PC-9 (cell line): ENCODE measurements at regions not wholly inside any gene's neighbourhood (a gene's known extent, or its start where the extent isn't known, plus 50 kb on each side); places are given as distances from the start of the nearest gene placed in this dataset.

Experiments used
- BruUV-seq: library from RNA; stranded (reverse); fragments of 400-500 nt; replicated peaks from 2 replicates; lab custom pipeline; 2021; lab: Mats Ljungman, UMichigan
- CTCF ChIA-PET: fragments of 300-600 bp; sonication (Branson Sonifier 250); formaldehyde crosslinking; loops from one replicate; lab custom pipeline; 2022; ENCODE audit warnings: antibody characterized with exemption; lab: Charles Lee
- POLR2A ChIA-PET: fragments of 300-600 bp; sonication (Branson Sonifier 250); formaldehyde crosslinking; loops from one replicate; lab custom pipeline; 2022; ENCODE audit warnings: antibody characterized with exemption; ENCODE audit not compliant: unreplicated experiment; lab: Charles Lee
- DNase-seq, 2 experiments: peaks; one replicate each; pipeline versions ENCODE4 v3.0.0 to v3.0.0-alpha.2; 2015 to 2022; ENCODE audit warnings: mixed read lengths in 1 of 2
- H2AFZ ChIP-seq: fragments of 200-600 bp; sonication (generic); 2 replicates; pipeline ENCODE4 v1.8.1; 2017; ENCODE audit warnings: antibody characterized with exemption
- H3F3A ChIP-seq: fragments of 200-600 bp; sonication (generic); 2 replicates; pipeline ENCODE4 v1.8.1; 2017; ENCODE audit warnings: antibody characterized with exemption, mild to moderate bottlenecking, low read depth; ENCODE audit not compliant: insufficient read depth
- H3K27ac ChIP-seq: fragments of 200-600 bp; sonication (generic); 2 replicates; pipeline ENCODE4 v1.6.1; 2016; ENCODE audit warnings: mixed run types
- H3K27me3 ChIP-seq: fragments of 200-600 bp; sonication (generic); 2 replicates; pipeline ENCODE4 v1.6.1; 2016; ENCODE audit warnings: low read depth, mixed run types; ENCODE audit not compliant: insufficient read depth
- H3K36me3 ChIP-seq: fragments of 200-600 bp; sonication (generic); 2 replicates; pipeline ENCODE4 v1.6.1; 2016; ENCODE audit warnings: low read depth, mixed run types
- H3K4me1 ChIP-seq: fragments of 200-600 bp; sonication (generic); replicated peaks from 2 replicates; pipeline ENCODE4 v1.6.1; 2016; ENCODE audit warnings: mixed run types; ENCODE audit not compliant: insufficient read depth
- H3K4me2 ChIP-seq: fragments of 200-600 bp; sonication (generic); 2 replicates; pipeline ENCODE4 v1.6.1; 2017; ENCODE audit warnings: mixed run types
- H3K4me3 ChIP-seq: fragments of 200-600 bp; sonication (generic); 2 replicates; pipeline ENCODE4 v1.6.1; 2016; ENCODE audit warnings: mixed run types
- H3K79me2 ChIP-seq: fragments of 200-600 bp; sonication (generic); 2 replicates; pipeline ENCODE4 v1.6.1; 2017; ENCODE audit warnings: low read depth, mixed run types
- H3K9me2 ChIP-seq: fragments of 200-600 bp; sonication (generic); 2 replicates; pipeline ENCODE4 v1.8.1; 2017; ENCODE audit warnings: mild to moderate bottlenecking; ENCODE audit not compliant: insufficient read depth
- H3K9me3 ChIP-seq: fragments of 200-600 bp; sonication (generic); 2 replicates; pipeline ENCODE4 v1.8.1; 2016; ENCODE audit warnings: low read depth; ENCODE audit not compliant: insufficient read depth
- H4K20me1 ChIP-seq: fragments of 200-600 bp; sonication (generic); 2 replicates; pipeline ENCODE4 v1.8.1; 2017; ENCODE audit not compliant: insufficient read depth
- EZH2 ChIP-seq: fragments of 200-600 bp; sonication (generic); IDR thresholded peaks from 2 replicates; pipeline ENCODE4 v1.8.0; 2017; ENCODE audit warnings: antibody characterized with exemption, low read depth
- intact Hi-C: fragments of 100-400 bp; cut with micrococcal nuclease; formaldehyde crosslinking; loops from one replicate; pipeline ENCODE4 v1.10.0; 2022; ENCODE audit not compliant: unreplicated experiment
- TF ChIP-seq, protein P1 (sequence below): fragments of 200-600 bp; sonication (generic); conservative IDR thresholded peaks from 2 replicates; pipeline ENCODE4 v1.6.1; 2017; ENCODE audit warnings: mixed run types, antibody characterized with exemption, mild to moderate bottlenecking, moderate library complexity

DNA sequence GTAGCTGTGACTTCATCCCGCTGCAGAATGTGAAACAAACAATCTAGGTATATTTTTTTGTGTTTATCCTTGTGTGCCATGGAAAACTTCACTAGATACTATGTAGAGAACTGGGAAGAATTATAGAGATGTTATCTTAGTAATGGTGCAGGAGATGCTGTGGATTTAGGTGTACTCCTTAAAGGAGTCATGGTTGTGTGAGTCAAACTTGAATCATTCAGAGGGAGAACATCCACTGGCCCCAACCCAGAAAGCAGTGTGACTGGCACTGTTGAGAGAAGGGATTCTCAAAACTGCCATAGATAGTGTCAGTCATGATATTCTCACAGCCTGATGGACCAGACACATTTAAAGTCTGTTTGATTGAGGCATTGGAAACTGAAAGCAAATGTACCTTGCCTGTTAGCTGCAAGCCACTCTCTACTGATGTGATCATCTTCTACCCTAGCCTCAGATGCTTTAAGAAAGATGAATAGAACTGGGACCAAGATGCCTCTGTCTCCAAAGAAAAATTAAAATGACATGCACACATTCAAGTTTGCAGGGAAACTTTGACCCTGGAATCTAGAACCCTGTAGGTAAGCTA lies 754.6 kb downstream of the MRPL39 start:
- H3K9me3 ChIP-seq, result no peaks in the 10 kb centered on the region

DNA sequence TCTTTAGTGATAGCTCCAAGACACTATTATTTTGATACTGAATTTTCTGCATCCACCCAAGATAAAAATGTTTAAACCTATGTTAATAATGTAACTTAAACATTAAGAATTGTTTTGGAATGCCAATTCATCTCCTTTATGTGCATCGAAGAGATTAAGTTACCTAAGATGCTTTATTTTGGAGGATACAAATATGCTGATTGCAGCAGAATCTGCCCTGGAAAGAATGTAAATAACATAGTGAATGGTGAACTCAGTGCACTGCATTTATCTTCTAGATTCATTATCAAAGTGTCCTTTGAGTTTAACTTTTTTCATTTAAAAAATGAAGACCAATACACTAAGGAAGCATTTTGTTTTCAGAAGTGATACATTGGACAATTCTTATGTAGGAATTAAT lies 757.2 kb downstream of the MRPL39 start:
- Histone ChIP-seq H3K4me1 (no peaks in the 10 kb centered on the region), H3K79me2 (no peaks in the 10 kb centered on the region), H3K36me3 (no peaks in the 10 kb centered on the region), H3K27me3 (no peaks in the 10 kb centered on the region), H3K9me2 (no peaks in the 10 kb centered on the region), H3K4me3 (no peak overlapping the region), H3F3A (no peaks in the 10 kb centered on the region), H3K9me3 (no peaks in the 10 kb centered on the region), H2AFZ (no peak overlapping the region), H3K27ac (no peak overlapping the region), H4K20me1 (no peaks in the 10 kb centered on the region), H3K4me2 (no peak overlapping the region)
- BruUV-seq, result no TSS peak
- DNase-seq, result no peak
- POLR2A ChIA-PET, result no interaction called here
- TF ChIP-seq EZH2, result no peak
- TF ChIP-seq, protein P1, sequence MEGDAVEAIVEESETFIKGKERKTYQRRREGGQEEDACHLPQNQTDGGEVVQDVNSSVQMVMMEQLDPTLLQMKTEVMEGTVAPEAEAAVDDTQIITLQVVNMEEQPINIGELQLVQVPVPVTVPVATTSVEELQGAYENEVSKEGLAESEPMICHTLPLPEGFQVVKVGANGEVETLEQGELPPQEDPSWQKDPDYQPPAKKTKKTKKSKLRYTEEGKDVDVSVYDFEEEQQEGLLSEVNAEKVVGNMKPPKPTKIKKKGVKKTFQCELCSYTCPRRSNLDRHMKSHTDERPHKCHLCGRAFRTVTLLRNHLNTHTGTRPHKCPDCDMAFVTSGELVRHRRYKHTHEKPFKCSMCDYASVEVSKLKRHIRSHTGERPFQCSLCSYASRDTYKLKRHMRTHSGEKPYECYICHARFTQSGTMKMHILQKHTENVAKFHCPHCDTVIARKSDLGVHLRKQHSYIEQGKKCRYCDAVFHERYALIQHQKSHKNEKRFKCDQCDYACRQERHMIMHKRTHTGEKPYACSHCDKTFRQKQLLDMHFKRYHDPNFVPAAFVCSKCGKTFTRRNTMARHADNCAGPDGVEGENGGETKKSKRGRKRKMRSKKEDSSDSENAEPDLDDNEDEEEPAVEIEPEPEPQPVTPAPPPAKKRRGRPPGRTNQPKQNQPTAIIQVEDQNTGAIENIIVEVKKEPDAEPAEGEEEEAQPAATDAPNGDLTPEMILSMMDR, result no peak
- CTCF ChIA-PET, result no interaction called here
- intact Hi-C loops, result no loop called here

More for the DNA sequence above, 754.6 kb downstream of the MRPL39 start:
- H3K4me2 ChIP-seq, result no peak overlapping the region
- CTCF ChIA-PET, result no interaction called here
- BruUV-seq, result no TSS peak
- H3K4me1 ChIP-seq, result no peaks in the 10 kb centered on the region
- intact Hi-C loops, result no loop called here
- H3K79me2 ChIP-seq, result no peaks in the 10 kb centered on the region
- H3K27me3 ChIP-seq, result no peaks in the 10 kb centered on the region
- H3K9me2 ChIP-seq, result no peaks in the 10 kb centered on the region
- no peak for DNase-seq
- H4K20me1 ChIP-seq, result no peaks in the 10 kb centered on the region
- no peak overlapping the region for H3K4me3 ChIP-seq
- no peaks in the 10 kb centered on the region for H3F3A ChIP-seq
- no peak overlapping the region for H3K27ac ChIP-seq
- TF ChIP-seq, protein P1, result no peak
- TF ChIP-seq EZH2, result no peak
- no peaks in the 10 kb centered on the region for H3K36me3 ChIP-seq
- no peak overlapping the region for H2AFZ ChIP-seq
- POLR2A ChIA-PET, result no interaction called here

DNA sequence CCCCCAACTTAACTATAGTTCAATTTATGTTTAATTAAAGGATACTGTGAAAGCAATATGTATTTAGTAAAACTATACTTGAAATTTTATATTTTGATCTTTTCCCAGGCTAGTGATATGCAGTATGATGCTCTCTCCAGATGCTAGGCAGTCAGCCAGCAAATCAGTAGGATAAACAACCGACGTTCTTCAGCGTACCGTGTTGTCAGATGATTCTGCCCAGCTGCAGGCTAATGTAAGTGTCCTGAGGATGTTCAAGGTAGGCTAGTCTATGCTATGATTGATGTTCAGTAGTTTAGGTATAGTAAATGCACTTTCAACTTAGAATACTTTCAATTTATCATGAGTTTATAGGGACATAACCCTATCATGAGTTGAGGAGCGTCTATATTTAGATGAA lies 762.6 kb downstream of the MRPL39 start:
- intact Hi-C loops, result no loop called here
- Histone ChIP-seq H3K4me1 (no peaks in the 10 kb centered on the region), H2AFZ (no peak overlapping the region), H3K27ac (no peak overlapping the region), H4K20me1 (no peaks in the 10 kb centered on the region), H3K9me3 (no peaks in the 10 kb centered on the region), H3K4me3 (no peak overlapping the region), H3F3A (no peaks in the 10 kb centered on the region), H3K36me3 (no peaks in the 10 kb centered on the region), H3K4me2 (no peak overlapping the region), H3K27me3 (no peaks in the 10 kb centered on the region), H3K79me2 (no peaks in the 10 kb centered on the region), H3K9me2 (no peaks in the 10 kb centered on the region)
- ChIA-PET POLR2A (no interaction called here), CTCF (no interaction called here)
- no TSS peak for BruUV-seq
- TF ChIP-seq, protein P1, result no peak
- no peak for TF ChIP-seq EZH2
- DNase-seq, result no peak
